NCI-H2227 (cell line): ENCODE measurements at regions not wholly inside any gene's neighbourhood (a gene's known extent, or its start where the extent isn't known, plus 50 kb on each side); places are given as distances from the start of the nearest gene placed in this dataset.

Experiments used
- DNase-seq: peaks from one replicate; lab custom pipeline; 2025; ENCODE audit not compliant: unreplicated experiment; lab: John Stamatoyannopoulos, UW

DNA sequence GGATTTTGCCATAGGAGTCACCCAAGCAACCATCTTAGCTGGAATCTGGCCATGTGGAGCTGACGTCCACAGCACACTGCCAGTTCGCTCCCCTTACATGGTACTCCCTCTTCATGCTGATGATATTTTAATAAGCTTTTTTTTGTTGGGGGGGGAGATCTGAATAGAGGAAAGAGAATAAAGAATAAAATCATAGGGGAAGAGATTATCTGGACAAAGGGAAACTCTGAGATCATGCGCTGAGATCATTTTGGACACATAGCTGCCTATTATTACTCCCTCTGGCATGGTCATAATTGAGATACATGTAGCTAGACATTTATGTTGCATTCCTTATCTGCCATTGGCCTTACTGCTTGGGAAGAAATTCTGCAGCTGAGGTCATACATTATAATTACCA lies 282.7 kb downstream of the HTR7 start:
- DNase-seq = no peak

DNA sequence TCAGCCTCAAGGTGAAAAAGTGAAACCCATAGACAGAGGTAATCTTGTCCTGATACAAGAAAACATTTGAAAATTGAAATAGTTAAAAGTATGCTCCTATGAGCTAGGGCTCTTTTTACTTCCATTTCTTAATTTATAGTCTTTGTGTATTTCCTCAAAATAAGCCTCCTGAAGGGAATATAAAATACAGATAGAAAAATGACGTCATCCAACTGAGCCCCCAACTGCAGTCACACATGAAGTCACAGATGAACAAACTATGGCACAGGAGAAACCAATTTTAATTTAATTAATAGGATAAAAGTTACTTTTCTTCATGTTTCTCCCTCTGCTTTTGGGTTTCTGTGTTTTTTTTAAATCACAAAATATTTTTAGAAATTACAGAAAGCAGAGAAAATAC lies 280.3 kb downstream of the HTR7 start:
- DNase-seq = no peak

DNA sequence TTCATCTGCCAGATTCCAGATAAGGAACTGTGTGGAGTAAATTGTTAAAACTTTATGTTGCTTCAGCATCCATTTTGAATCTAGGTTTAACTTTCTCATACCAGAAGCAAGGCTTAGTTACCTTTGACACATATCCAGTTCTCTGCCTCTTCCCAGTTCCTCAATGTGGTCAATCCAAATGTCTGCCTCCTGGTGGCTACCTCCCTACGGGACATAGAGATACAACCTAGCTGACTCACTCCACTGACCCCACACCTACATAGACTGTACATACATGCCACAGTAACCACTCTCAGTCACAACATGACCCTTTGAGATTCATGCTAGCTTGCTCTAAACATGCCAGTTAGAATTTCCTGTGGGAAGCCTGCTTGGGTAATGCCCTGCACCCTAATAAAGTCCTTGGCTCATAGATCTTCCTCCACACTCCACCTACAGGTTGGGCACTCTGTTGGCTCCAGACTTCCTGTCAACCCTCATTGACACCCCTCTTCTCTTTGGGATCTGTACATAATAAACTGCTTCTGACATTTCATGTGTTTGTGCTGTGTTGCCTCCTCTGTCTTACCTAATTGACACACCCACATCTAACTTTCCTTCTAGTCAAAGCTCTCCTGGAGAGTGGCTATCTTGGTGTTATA lies 278.1 kb downstream of the HTR7 start:
- DNase-seq = no peak

DNA sequence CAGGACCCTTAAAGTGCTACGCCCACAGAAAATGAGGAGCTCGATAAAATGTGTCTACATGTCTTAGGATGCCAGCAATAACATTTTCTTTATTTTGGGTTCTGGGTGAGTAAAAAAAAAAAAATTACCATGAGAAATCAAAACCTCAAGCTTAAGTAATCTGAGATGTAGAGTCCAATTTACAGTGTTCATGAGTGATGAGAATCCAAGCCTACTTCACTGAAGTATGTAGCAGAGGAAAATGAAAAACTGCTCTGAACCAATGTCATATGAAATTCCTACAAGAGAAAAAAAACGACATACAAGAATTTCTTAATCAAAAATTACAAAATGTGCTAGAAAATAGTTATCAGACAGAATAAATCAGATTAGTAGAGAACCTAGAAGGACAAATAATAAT lies 274.4 kb downstream of the HTR7 start:
- no peak for DNase-seq

DNA sequence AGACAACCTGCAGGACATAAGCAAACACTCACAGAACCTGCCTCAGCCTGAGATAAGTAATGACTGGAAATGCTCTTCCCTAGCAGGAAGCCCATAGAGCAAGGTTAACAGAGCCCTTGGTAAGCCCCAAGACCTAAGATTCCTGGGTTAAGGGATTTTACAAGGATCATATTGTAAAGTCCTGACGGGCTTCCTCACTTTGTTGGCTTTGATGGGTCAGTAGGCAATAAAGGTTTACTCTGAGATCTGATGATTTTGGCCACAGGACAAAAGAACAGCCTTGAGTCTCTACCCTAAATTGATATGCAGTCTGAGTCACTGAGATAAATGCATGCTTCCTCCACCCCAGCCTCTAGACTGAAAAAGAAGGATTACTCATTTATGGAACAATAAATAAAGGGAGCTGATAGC lies 270.8 kb downstream of the HTR7 start:
- no peak for DNase-seq

DNA sequence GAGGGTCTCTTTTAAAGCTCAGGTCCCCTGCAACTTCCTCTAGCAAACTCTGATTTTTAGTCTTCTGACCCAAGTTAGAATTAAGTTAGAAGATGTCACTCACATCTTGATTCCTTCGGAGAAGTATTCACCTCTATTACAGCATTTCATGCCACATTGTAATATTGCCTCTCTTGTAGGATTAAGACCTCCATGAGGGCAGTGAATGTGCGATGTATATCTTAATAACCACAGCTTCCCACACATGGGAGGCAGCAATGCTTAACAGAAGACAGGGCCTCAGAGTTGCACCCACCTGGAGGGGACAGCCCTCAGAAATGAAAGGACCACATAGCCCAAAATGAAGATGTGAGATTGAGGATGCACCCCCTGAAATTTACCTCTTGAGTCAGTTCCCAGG lies 270.3 kb downstream of the HTR7 start:
- no peak for DNase-seq

DNA sequence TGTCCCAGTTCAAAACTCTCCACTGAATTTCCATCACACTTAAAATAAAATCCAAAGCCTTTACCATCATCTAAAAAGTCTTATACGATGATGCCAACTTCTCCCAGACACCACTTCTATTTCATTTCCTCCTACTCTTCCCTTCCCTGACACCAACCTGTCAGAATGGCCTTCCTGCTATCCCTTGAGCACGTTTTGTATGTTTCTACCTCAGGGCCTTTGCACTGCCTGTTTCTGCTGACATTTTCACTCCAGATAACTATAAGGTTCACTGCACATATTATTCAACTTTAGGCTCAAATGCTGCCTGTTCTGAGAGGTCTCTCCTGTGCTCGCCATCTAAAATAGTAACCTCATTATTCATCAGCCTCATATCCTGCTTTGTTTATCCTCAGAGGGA lies 269.6 kb downstream of the HTR7 start:
- DNase-seq = no peak

DNA sequence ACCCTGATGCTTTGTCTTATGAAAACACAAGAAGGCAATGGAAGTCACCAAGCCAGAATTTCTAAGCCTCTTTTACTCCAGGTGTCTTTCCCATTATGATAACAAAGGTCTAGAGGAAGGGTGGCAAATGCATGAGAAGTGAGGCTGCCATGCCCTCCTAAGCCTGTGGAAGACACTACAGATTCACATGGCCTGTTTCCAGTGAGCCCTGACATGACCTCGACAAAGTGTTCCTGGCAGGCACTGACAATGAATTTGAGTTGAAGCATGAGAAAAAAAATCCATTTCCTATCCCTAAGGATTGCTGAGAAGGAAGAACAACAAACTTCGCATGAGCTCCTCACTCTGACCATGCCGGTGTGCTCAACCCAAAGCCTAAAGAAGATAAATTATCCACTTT lies 268.0 kb downstream of the HTR7 start:
- DNase-seq = no peak

DNA sequence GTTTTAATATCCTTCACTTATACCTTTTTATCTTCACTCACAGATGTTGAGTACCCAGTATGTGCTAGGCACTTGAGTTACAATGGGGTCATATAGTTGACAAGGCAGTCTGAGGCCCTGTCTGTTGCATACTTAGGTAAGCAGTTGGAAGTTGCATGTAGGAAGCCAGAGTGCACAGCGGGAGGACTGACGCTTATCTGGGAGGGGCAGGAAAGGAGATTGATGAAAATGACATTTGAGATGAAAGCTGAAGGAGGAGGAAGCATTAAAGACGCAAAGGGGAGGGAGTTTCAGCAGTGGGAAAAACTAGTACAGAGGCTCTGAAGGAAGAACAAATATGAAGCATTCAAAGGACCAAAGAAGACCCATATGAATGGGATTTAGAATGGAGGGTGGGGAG lies 266.2 kb downstream of the HTR7 start:
- peak; percentile 1 for DNase-seq

DNA sequence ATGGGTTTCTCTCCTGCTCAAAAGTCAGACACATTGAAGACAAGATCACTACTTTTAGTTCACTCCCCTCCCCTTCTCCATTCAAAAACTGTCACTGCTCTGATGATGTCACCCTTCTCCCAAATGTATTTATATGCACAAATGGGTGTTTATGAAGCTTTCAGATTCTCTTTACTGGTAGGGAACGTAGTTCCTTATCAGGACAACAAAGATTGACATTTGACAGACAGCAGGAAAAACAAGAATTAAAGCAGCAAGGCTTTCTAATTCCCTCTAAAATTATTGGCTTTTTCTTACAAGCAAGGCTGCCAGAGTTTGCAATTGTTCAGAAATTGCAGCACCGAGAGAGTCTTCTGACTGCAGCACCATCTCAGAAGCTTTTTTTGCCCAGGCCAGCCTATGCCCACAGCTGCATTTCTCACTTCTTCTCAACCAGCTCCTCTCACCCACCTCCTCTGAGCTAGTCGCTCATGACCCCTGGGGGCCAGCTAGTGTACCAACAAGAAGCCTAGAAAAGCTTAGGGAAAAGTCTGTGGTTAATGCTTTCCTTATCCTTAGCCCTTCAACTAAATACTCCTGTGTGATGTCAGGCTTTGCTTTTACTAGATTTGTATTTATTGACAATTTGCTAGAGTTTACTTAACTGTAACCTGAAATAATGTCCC lies 265.1 kb downstream of the HTR7 start:
- DNase-seq = peak; percentile 1

DNA sequence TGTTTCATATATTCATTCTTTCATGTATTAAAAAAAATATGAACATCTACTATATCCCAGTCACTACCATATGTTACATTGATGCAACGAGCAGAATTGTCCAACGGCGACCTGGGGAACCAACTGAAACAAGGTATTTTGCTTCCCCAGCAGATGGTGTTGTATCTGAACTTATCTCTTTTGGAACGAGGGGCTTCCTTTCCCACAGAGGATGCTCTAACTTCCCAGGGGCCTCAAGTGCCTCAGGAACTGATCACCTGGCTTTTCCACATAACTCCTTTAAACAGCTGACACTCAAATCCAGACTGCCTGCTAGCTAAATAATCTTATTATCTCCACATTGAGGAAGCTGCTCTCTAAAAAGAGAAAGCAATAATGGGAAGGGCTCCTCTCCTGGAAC lies 259.3 kb downstream of the HTR7 start:
- DNase-seq = no peak

DNA sequence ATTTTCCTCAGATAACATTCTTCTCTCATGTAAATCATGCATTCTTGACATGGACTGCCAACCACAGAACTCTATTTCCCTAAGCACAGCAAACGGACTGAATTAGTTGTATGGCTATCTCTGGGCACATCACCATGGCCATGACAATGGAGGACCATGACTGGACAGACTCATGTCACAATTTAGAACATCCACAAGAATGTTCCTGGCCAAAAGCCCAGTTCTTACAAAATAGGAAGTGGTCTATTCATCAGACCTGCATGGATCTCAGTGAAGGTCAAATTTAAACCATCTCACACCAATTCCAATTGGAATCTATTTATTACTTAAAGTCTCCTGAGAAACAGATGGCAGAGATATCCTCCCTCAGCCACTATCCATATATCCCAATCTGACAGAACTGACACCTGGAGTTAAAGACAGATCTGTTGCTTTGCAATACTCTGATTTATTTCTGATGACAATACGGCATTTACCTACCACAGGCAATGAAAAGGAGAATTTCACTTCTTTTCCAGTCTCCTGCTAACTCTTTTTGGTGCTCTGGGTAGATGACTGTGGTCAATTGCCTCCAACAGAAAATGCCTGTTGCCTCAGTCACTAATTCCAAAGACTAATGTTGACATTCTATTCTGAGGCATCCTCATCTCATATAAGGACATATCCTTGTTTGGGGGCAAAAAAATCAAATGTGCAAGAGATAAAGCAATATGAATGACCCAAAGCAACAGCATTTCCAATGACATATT lies 254.8 kb downstream of the HTR7 start:
- DNase-seq = no peak

DNA sequence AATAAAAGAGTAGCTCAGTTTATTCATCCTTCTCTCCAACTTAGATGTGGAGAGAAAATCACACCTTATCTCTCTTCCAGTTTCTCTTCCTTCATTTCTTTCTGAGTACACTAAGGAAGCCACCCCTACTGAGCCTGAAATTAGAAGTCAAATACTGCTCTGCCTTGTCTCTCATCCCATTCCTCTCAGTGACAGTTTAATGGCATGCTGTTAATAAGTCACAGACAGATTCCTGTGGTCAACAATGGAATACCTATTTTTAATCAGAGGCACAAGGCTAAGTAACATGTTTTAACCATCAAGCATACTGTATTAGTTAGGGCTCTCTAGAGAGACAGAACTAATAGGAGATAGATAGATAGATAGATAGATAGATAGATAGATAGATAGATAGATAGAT lies 253.2 kb downstream of the HTR7 start:
- no peak for DNase-seq

DNA sequence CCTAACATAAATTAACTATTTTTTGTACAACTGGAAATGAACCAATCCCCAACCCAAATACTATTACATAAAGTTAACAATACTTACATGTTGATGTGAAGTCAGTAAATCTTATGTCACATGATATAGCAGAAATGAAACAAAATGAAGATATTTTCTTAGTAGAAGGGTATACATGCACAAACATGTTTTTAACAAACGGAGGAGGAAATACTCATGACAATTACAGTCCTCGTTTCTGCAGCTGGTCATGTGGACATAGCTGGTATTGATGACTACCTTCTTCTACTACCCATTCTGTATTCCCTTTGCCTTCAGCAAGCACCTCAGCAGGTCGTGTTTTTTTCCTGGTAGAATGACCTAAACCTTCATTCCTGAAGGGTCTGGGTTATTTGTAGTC lies 252.3 kb downstream of the HTR7 start:
- DNase-seq = no peak

DNA sequence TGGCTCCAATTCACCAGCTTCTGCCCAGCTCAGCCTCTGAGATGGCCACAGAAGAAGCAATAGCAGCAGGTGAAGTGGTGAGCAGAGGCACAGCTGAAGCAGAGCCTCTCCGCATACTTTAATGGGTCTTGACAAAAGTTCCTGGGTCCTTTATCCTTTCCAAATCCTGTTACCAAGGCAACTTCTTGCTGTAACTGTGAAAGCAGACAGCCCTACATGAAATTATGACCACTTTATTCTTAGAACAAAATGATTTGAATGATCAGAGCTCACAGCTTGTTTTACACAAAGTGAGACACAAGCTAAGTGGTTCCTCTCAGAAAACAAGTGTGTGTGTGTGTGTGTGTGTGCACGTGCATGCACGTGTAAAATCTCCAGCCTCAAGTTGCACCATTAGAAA lies 245.6 kb downstream of the HTR7 start:
- no peak for DNase-seq

DNA sequence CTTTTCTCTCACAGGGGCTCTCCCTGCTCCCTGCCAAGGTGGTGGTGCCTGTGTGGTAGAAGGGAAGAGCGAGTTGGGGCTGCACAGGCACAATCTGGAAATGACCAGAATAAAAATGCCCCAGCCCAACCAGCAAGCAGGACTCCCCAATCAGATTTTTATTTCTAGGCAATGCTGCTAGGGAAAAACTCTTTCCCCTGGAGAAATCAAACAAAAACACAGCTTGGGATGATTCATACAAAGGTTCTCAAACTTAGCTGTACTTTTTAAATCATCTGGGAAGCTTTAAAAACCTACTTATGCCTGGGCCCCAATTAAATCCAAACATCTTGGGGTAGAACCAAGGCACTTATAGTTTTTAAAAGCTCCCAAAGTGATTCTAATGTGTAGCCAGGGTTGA lies 243.2 kb downstream of the HTR7 start:
- DNase-seq = no peak

DNA sequence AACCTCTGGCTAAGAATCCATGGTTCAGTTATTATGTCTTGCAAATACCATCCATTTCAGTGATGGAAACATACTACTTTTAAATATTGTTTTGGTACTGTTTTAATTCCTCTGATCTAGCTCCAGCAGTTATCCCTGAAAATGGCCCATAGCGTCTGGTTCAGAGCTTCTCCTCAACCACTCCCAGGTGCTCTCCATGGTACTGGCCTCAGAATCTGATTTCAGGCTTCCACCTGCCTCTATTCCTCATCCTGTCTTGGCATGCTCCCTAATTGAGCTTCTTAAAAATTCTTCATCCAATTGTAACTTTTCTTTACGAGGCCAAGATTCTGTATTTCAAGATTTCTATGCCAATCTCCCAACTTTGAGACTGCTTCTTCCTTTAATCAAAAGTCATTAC lies 236.3 kb downstream of the HTR7 start:
- no peak for DNase-seq

DNA sequence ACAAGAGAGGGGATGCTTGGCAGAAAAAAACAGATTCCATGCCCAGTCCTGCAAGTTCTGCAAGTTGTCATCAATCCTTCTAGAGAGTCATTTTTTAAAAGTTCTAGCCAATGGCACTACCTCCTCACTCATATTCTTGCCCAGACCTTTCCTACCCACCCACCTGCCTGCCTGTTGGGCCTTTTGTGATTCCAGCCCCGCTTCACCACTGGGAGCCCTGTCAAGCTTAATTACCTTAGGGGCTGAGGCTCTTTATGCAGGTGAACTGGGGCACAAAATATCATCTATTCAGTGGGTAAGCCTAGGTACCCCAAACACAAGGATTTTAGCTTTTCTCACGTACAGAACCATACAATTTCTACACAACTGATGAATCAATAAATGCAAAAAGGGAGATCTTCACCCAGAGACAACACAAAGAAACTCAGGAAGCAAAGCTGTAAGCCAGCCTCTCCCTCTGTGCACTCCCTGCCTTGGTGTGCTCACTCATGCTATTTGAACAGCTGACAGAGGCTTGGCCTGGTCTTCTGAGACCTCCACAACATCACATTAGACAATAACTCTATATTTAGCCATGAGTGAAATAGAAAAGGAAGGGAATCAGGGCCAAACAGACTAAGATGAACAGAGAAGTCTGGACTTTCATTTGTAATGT lies 222.6 kb downstream of the HTR7 start:
- DNase-seq = no peak

DNA sequence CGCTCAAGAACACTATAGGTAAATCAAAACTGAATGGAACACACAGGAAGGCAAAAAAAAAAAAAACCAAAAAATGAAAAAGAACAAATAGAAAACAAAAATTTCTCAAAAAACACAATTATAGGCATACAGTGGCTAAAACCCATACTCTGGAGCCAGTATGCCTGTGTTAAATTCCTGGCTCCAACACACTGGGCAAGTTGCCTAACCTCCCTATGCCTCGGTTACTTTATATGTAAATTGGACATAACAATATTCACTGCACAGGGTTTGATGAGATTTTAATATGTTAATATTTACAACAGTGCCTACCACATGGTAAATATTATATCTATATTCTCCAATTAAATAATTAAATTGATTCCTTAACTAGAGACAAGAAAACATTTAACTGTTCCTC lies 217.1 kb downstream of the HTR7 start:
- DNase-seq = no peak

DNA sequence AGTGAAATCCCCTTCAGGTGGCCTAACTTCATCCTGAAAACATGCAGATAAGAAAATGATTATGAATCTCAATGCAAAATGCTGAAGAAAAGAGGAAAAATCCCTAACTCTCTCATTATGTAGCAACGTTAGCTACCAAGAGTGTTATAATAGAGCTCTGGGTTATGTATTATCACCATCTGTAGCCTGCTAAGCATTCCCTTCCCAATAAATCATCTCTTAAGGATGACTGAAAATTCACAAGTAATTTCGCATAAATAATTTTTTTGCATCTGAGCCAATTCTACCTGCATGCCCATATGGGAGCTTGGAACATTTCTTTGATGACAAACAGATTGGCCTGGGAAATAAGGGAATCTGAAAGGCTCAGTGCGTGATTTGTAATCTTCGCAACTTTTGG lies 216.1 kb downstream of the HTR7 start:
- no peak for DNase-seq

DNA sequence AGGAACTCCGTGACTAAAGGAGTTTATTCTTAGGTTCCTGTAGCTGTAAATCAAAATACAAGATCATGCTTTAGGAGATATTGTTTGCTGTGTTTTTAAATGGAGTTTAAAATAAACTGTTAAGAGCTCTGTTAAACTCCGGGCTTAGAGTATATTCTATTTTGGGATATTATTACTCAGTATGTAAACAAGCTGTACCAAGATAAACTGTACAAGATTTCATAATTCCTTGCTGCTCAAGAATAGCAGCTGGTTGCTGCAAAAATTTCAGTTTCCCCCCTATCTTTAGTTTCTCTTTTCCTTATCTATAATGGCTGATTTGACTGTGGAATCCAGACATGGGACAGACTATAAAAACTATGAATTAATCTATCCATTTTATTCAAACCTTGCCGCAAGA lies 215.7 kb downstream of the HTR7 start:
- no peak for DNase-seq

DNA sequence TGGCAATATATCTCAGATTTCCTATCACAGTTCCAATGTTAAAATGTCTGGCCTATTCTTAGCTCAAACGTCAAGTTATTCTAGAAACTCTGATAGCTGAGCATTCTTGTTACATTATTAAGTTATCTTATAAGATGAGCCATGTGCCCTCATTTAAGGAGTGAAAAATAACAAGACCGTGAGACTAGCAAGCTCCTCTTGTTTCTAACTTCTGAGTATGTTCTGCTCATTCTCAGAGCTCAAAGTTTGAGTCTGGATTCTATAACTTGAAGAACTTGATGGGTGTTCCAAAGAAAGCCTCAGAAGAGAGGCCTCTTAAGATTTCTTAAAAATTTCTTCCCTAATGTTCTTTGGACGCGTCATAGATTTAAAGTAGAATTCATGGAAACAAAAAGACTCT lies 215.2 kb downstream of the HTR7 start:
- DNase-seq = no peak
